K562 (cell line): ENCODE measurements at regions not wholly inside any gene's neighbourhood (a gene's known extent, or its start where the extent isn't known, plus 50 kb on each side); places are given as distances from the start of the nearest gene placed in this dataset.

Source experiments
- ATAC-seq: fragments of 200-7000 bp; cut with Tn5 transposase; 3 replicates; pipeline ENCODE4 v1.9.1; 2020; ENCODE audit warnings: moderate library complexity
- BruUV-seq: library from RNA; stranded (reverse); fragments of 400-500 nt; replicated peaks from 2 replicates; lab custom pipeline; 2021; lab: Mats Ljungman, UMichigan
- CTCF ChIA-PET: fragments of 300-600 bp; formaldehyde crosslinking; extraction: SDS; loops from one replicate; lab custom pipeline; 2021; ENCODE audit warnings: low intra/inter-chr PET ratio; lab: Yijun Ruan, JAX
- POLR2A ChIA-PET: fragments of 300-600, 350-650 bp; sonication (Branson Sonifier 250); formaldehyde crosslinking; extraction: SDS; loops from one replicate; lab custom pipeline; 2021; ENCODE audit warnings: antibody characterized with exemption, inconsistent platforms; lab: Yijun Ruan, JAX
- DNase-seq, 4 experiments: peaks; one replicate each; pipeline versions ENCODE4 v3.0.0 to v3.0.0-alpha.2; 2011 to 2018; ENCODE audit warnings: low spot score in 3 of 4, mixed read lengths in 3 of 4; ENCODE audit errors: extremely low read depth in 1 of 4
- FAIRE-seq: peaks from 2 replicates; lab custom pipeline; 2011; peaks lifted over from hg19 to GRCh38; lab: Jason Lieb, UNC
- H2AFZ ChIP-seq: 2 replicates; pipeline ENCODE4 v1.6.0; 2011; ENCODE audit warnings: low read depth, low read length, control low read depth, inconsistent platforms
- H3K27ac ChIP-seq: fragments of 200-600 bp; 3 replicates; pipeline ENCODE4 v1.8.0; 2011; ENCODE audit warnings: low read depth, mild to moderate bottlenecking, control low read depth, inconsistent platforms, low read length, moderate library complexity, mixed read lengths; ENCODE audit errors: extremely low read depth
- H3K27me3 ChIP-seq, 2 experiments: fragments of 300-600 bp in 1 of 2; 2 replicates in 1 of 2; 3 replicates in 1 of 2; pipeline versions ENCODE4 v1.6.0 to v1.8.0; 2011; ENCODE audit warnings: inconsistent platforms in 2 of 2, low read length in 2 of 2, mild to moderate bottlenecking in 1 of 2, mixed read lengths in 1 of 2, moderate library complexity in 1 of 2; ENCODE audit not compliant: control insufficient read depth in 2 of 2, insufficient read depth in 2 of 2
- H3K36me3 ChIP-seq: fragments of 300-600 bp; 3 replicates; pipeline ENCODE4 v1.8.0; 2011; ENCODE audit warnings: mild to moderate bottlenecking, low read length, inconsistent platforms; ENCODE audit not compliant: control insufficient read depth, insufficient read depth
- H3K4me1 ChIP-seq, 2 experiments: fragments of 200-600 bp in 1 of 2; replicated peaks in 1 of 2; 2 replicates in 1 of 2; 3 replicates in 1 of 2; pipeline versions ENCODE4 v1.5.1 to v1.8.0; 2011; ENCODE audit warnings: inconsistent platforms in 2 of 2, low read length in 2 of 2, mild to moderate bottlenecking in 1 of 2, mixed read lengths in 1 of 2, moderate library complexity in 1 of 2; ENCODE audit not compliant: control insufficient read depth in 2 of 2, insufficient read depth in 2 of 2
- H3K4me2 ChIP-seq: 2 replicates; pipeline ENCODE4 v1.6.1; 2011; ENCODE audit warnings: low read length, control low read depth, inconsistent platforms, mixed read lengths; ENCODE audit not compliant: insufficient read depth
- H3K4me3 ChIP-seq: fragments of 200-600 bp; sonication (generic), shearing (Covaris generic); 2 replicates; pipeline ENCODE4 v1.5.1; 2016; ENCODE audit warnings: control low read depth, inconsistent platforms
- H3K79me2 ChIP-seq: fragments of 200-600 bp; 3 replicates; pipeline ENCODE4 v1.8.0; 2011; ENCODE audit warnings: low read length, inconsistent platforms; ENCODE audit not compliant: control insufficient read depth, insufficient read depth
- H3K9ac ChIP-seq, 2 experiments: 2 replicates each; pipeline versions ENCODE4 v1.6.0 to v1.6.1; 2011; ENCODE audit warnings: low read depth in 2 of 2, low read length in 2 of 2, control low read depth in 1 of 2, inconsistent platforms in 1 of 2, mild to moderate bottlenecking in 1 of 2, mixed read lengths in 1 of 2; ENCODE audit not compliant: insufficient read depth in 1 of 2
- H3K9me1 ChIP-seq: one replicate; pipeline ENCODE4 v1.6.0; 2011; ENCODE audit warnings: inconsistent platforms, mild to moderate bottlenecking, low read length, moderate library complexity; ENCODE audit not compliant: control insufficient read depth, insufficient read depth
- H3K9me3 ChIP-seq: replicated peaks from 2 replicates; pipeline ENCODE4 v1.5.1; 2011; ENCODE audit warnings: low read depth, low read length, inconsistent platforms; ENCODE audit not compliant: control insufficient read depth, insufficient read depth
- H4K20me1 ChIP-seq: replicated peaks from 2 replicates; pipeline ENCODE4 v1.6.1; 2011; ENCODE audit warnings: low read length, inconsistent platforms, mixed read lengths; ENCODE audit not compliant: control insufficient read depth, insufficient read depth
- CREB5 ChIP-seq: fragments of 250-450 bp; sonication (Bioruptor Pico); IDR thresholded peaks from 2 replicates; pipeline ENCODE4 v1.5.0; 2020; ENCODE audit warnings: mild to moderate bottlenecking
- DEAF1 ChIP-seq: fragments of 450-650 bp; formaldehyde crosslinking; IDR thresholded peaks from 2 replicates; pipeline ENCODE4 v1.4.0; 2020; ENCODE audit warnings: mild to moderate bottlenecking, moderate library complexity
- EZH2 ChIP-seq: IDR thresholded peaks from 2 replicates; pipeline ENCODE4 v1.6.1; 2012; ENCODE audit warnings: low read depth, mild to moderate bottlenecking, inconsistent platforms, low read length, borderline replicate concordance
- POLR3G ChIP-seq: IDR thresholded peaks from 2 replicates; pipeline ENCODE4 v1.6.1; 2011; ENCODE audit not compliant: insufficient read length, insufficient replicate concordance; ENCODE audit errors: extremely low read depth
- PRPF4 ChIP-seq: fragments of 200-400 bp; formaldehyde crosslinking; IDR thresholded peaks from one replicate; pipeline ENCODE4 v1.6.1; 2017; ENCODE audit warnings: low read length, low read depth, mild to moderate bottlenecking; ENCODE audit not compliant: insufficient read depth, poor library complexity, severe bottlenecking
- RBM17 ChIP-seq: fragments of 200-400 bp; formaldehyde crosslinking; IDR thresholded peaks from 2 replicates; pipeline ENCODE4 v1.6.1; 2017; ENCODE audit warnings: low read depth, mild to moderate bottlenecking, low read length, borderline replicate concordance
- RBM39 ChIP-seq: fragments of 200-400 bp; formaldehyde crosslinking; optimal IDR thresholded peaks from 2 replicates; pipeline ENCODE3; 2018; ENCODE audit warnings: low read depth, low read length
- SMAD1 ChIP-seq: fragments of 150-350 bp; IDR thresholded peaks from 2 replicates; pipeline ENCODE4 v1.6.1; 2014; ENCODE audit warnings: low read length, low read depth; ENCODE audit not compliant: partially characterized antibody
- U2AF1 ChIP-seq: fragments of 200-400 bp; formaldehyde crosslinking; optimal IDR thresholded peaks from 2 replicates; pipeline ENCODE3; 2017; ENCODE audit warnings: mild to moderate bottlenecking, low read depth, low read length, moderate library complexity
- XRCC5 ChIP-seq: fragments of 200-400 bp; formaldehyde crosslinking; IDR thresholded peaks from 2 replicates; pipeline ENCODE4 v1.6.1; 2017; ENCODE audit warnings: low read depth, mild to moderate bottlenecking, low read length
- ZNF324 ChIP-seq: fragments of 250-450 bp; sonication (Bioruptor Pico); IDR thresholded peaks from 2 replicates; pipeline ENCODE4 v1.4.0; 2020; ENCODE audit warnings: mild to moderate bottlenecking
- ZNF354B ChIP-seq: fragments of 250-450 bp; sonication (Bioruptor Pico); IDR thresholded peaks from 2 replicates; pipeline ENCODE4 v1.4.0; 2020
- ZNF551 ChIP-seq: fragments of 250-450 bp; sonication (Bioruptor Pico); IDR thresholded peaks from 2 replicates; pipeline ENCODE4 v1.5.0; 2021; ENCODE audit warnings: mild to moderate bottlenecking, moderate library complexity
- ZNF766 ChIP-seq: fragments of 200-800 bp; sonication (Bioruptor generic); conservative IDR thresholded peaks from 2 replicates; pipeline ENCODE4 v1.6.1; 2016; ENCODE audit warnings: missing genetic modification characterization, missing compliant biosample characterization
- WGBS: fragments of 100-300 bp; shearing (Covaris generic); methylation state at CpG from one replicate; pipeline ENCODE4 v1.1.6; 2016; ENCODE audit warnings: low coverage, mixed read lengths; ENCODE audit not compliant: insufficient coverage; ENCODE audit errors: missing lambda C conversion rate; 5-methylcytosine and 5-hydroxymethylcytosine counted together
- in situ Hi-C: fragments of 300-500 bp; cut with MboI; formaldehyde crosslinking; loops from 4 replicates; pipeline ENCODE4 v1.15.0; 2018; ENCODE audit warnings: inconsistent platforms, mixed read lengths
- intact Hi-C: fragments of 100-400 bp; cut with micrococcal nuclease; formaldehyde crosslinking; loops from 2 replicates; pipeline ENCODE4 v1.14.2; 2022

- intact Hi-C loops: no loop called here
- Histone ChIP-seq H3K4me3 (no peak overlapping the region), H3K79me2 (no peaks in the 10 kb centered on the region), H3K9ac (no peak overlapping the region), H3K4me1 (no peaks in the 10 kb centered on the region), H4K20me1 (no peaks in the 10 kb centered on the region), H3K9me3 (no peaks in the 10 kb centered on the region), H3K36me3 (no peaks in the 10 kb centered on the region), H2AFZ (no peak overlapping the region), H3K4me2 (no peak overlapping the region), H3K9me1 (no peaks in the 10 kb centered on the region), H3K27ac (no peak overlapping the region), H3K27me3 (peaks cover 3 to 9% of the 10 kb centered on the region in 2 experiments; a peak in 3 of 5 replicates)
- BruUV-seq: no TSS peak
- DNase-seq (no peak), FAIRE-seq (no peak), ATAC-seq (no peak)
- WGBS: 0% methylated on average over 3 of the region's 3 CpGs
- CTCF ChIA-PET: no interaction called here
- in situ Hi-C loops: no loop called here
- TF ChIP-seq ZNF354B (CRISPR knock-in tag) (no peak), ZNF766 (CRISPR knock-in tag) (no peak), POLR3G (no peak), RBM39 (no peak), CREB5 (CRISPR knock-in tag) (no peak), SMAD1 (no peak), XRCC5 (no peak), RBM17 (no peak), ZNF324 (CRISPR knock-in tag) (no peak), DEAF1 (no peak), ZNF551 (CRISPR knock-in tag) (no peak), PRPF4 (no peak), EZH2 (no peak), U2AF1 (no peak)
- POLR2A ChIA-PET: no interaction called here
Observed at GRCh38 chrX:9188117-9188516, 154.2 kb upstream of the FAM9B start.
